K562 (cell line): ENCODE measurements at regions not wholly inside any gene's neighbourhood (a gene's known extent, or its start where the extent isn't known, plus 50 kb on each side); places are given as distances from the start of the nearest gene placed in this dataset.

ENCODE experiments used
- ATAC-seq: fragments of 200-7000 bp; cut with Tn5 transposase; 3 replicates; pipeline ENCODE4 v1.9.1; 2020; ENCODE audit warnings: moderate library complexity
- BruUV-seq: library from RNA; stranded (reverse); fragments of 400-500 nt; replicated peaks from 2 replicates; lab custom pipeline; 2021; lab: Mats Ljungman, UMichigan
- CTCF ChIA-PET: fragments of 300-600 bp; formaldehyde crosslinking; extraction: SDS; loops from one replicate; lab custom pipeline; 2021; ENCODE audit warnings: low intra/inter-chr PET ratio; lab: Yijun Ruan, JAX
- POLR2A ChIA-PET: fragments of 300-600, 350-650 bp; sonication (Branson Sonifier 250); formaldehyde crosslinking; extraction: SDS; loops from one replicate; lab custom pipeline; 2021; ENCODE audit warnings: antibody characterized with exemption, inconsistent platforms; lab: Yijun Ruan, JAX
- DNase-seq, 4 experiments: peaks; one replicate each; pipeline versions ENCODE4 v3.0.0 to v3.0.0-alpha.2; 2011 to 2018; ENCODE audit warnings: low spot score in 3 of 4, mixed read lengths in 3 of 4; ENCODE audit errors: extremely low read depth in 1 of 4
- FAIRE-seq: peaks from 2 replicates; lab custom pipeline; 2011; peaks lifted over from hg19 to GRCh38; lab: Jason Lieb, UNC
- H2AFZ ChIP-seq: 2 replicates; pipeline ENCODE4 v1.6.0; 2011; ENCODE audit warnings: low read depth, low read length, control low read depth, inconsistent platforms
- H3K27ac ChIP-seq: fragments of 200-600 bp; 3 replicates; pipeline ENCODE4 v1.8.0; 2011; ENCODE audit warnings: low read depth, mild to moderate bottlenecking, control low read depth, inconsistent platforms, low read length, moderate library complexity, mixed read lengths; ENCODE audit errors: extremely low read depth
- H3K27me3 ChIP-seq, 2 experiments: fragments of 300-600 bp in 1 of 2; 2 replicates in 1 of 2; 3 replicates in 1 of 2; pipeline versions ENCODE4 v1.6.0 to v1.8.0; 2011; ENCODE audit warnings: inconsistent platforms in 2 of 2, low read length in 2 of 2, mild to moderate bottlenecking in 1 of 2, mixed read lengths in 1 of 2, moderate library complexity in 1 of 2; ENCODE audit not compliant: control insufficient read depth in 2 of 2, insufficient read depth in 2 of 2
- H3K36me3 ChIP-seq: fragments of 300-600 bp; 3 replicates; pipeline ENCODE4 v1.8.0; 2011; ENCODE audit warnings: mild to moderate bottlenecking, low read length, inconsistent platforms; ENCODE audit not compliant: control insufficient read depth, insufficient read depth
- H3K4me1 ChIP-seq, 2 experiments: fragments of 200-600 bp in 1 of 2; replicated peaks in 1 of 2; 2 replicates in 1 of 2; 3 replicates in 1 of 2; pipeline versions ENCODE4 v1.5.1 to v1.8.0; 2011; ENCODE audit warnings: inconsistent platforms in 2 of 2, low read length in 2 of 2, mild to moderate bottlenecking in 1 of 2, mixed read lengths in 1 of 2, moderate library complexity in 1 of 2; ENCODE audit not compliant: control insufficient read depth in 2 of 2, insufficient read depth in 2 of 2
- H3K4me2 ChIP-seq: 2 replicates; pipeline ENCODE4 v1.6.1; 2011; ENCODE audit warnings: low read length, control low read depth, inconsistent platforms, mixed read lengths; ENCODE audit not compliant: insufficient read depth
- H3K4me3 ChIP-seq: fragments of 200-600 bp; sonication (generic), shearing (Covaris generic); 2 replicates; pipeline ENCODE4 v1.5.1; 2016; ENCODE audit warnings: control low read depth, inconsistent platforms
- H3K79me2 ChIP-seq: fragments of 200-600 bp; 3 replicates; pipeline ENCODE4 v1.8.0; 2011; ENCODE audit warnings: low read length, inconsistent platforms; ENCODE audit not compliant: control insufficient read depth, insufficient read depth
- H3K9ac ChIP-seq, 2 experiments: 2 replicates each; pipeline versions ENCODE4 v1.6.0 to v1.6.1; 2011; ENCODE audit warnings: low read depth in 2 of 2, low read length in 2 of 2, control low read depth in 1 of 2, inconsistent platforms in 1 of 2, mild to moderate bottlenecking in 1 of 2, mixed read lengths in 1 of 2; ENCODE audit not compliant: insufficient read depth in 1 of 2
- H3K9me1 ChIP-seq: one replicate; pipeline ENCODE4 v1.6.0; 2011; ENCODE audit warnings: inconsistent platforms, mild to moderate bottlenecking, low read length, moderate library complexity; ENCODE audit not compliant: control insufficient read depth, insufficient read depth
- H3K9me3 ChIP-seq: replicated peaks from 2 replicates; pipeline ENCODE4 v1.5.1; 2011; ENCODE audit warnings: low read depth, low read length, inconsistent platforms; ENCODE audit not compliant: control insufficient read depth, insufficient read depth
- H4K20me1 ChIP-seq: replicated peaks from 2 replicates; pipeline ENCODE4 v1.6.1; 2011; ENCODE audit warnings: low read length, inconsistent platforms, mixed read lengths; ENCODE audit not compliant: control insufficient read depth, insufficient read depth
- ASH1L ChIP-seq: fragments of 450-650 bp; IDR thresholded peaks from 2 replicates; pipeline ENCODE4 v1.6.1; 2018; ENCODE audit warnings: borderline replicate concordance, mild to moderate bottlenecking, low read depth; ENCODE audit not compliant: partially characterized antibody
- BACH1 ChIP-seq: fragments of 200-800 bp; sonication (Bioruptor generic); IDR thresholded peaks from 2 replicates; pipeline ENCODE4 v1.6.1; 2016; ENCODE audit warnings: missing genetic modification characterization, missing compliant biosample characterization
- BRD4 ChIP-seq: fragments of 200-600 bp; sonication (generic); IDR thresholded peaks from 2 replicates; pipeline ENCODE4 v1.6.1; 2017; ENCODE audit warnings: inconsistent platforms
- CBFA2T3 ChIP-seq: fragments of 450-650 bp; IDR thresholded peaks from 2 replicates; pipeline ENCODE4 v1.6.1; 2017
- ELF4 ChIP-seq: fragments of 450-650 bp; formaldehyde crosslinking; IDR thresholded peaks from 2 replicates; pipeline ENCODE4 v1.4.0; 2022; ENCODE audit warnings: missing genetic modification characterization
- FUS ChIP-seq: fragments of 200-400 bp; formaldehyde crosslinking; optimal IDR thresholded peaks from 2 replicates; pipeline ENCODE3; 2017; ENCODE audit warnings: low read depth, low read length
- MCM5 ChIP-seq: fragments of 450-650 bp; IDR thresholded peaks from 2 replicates; pipeline ENCODE4 v1.6.1; 2016; ENCODE audit warnings: low read depth
- MLLT1 ChIP-seq, 2 experiments: fragments of 450-650 bp; IDR thresholded peaks; 2 replicates each; pipeline ENCODE4 v1.6.1; 2016
- NR1H2 ChIP-seq: sonication (generic); formaldehyde crosslinking; IDR thresholded peaks from 2 replicates; pipeline ENCODE4 v1.4.0; 2020; ENCODE audit warnings: mild to moderate bottlenecking, missing genetic modification reagents
- NUFIP1 ChIP-seq: fragments of 450-650 bp; IDR thresholded peaks from 2 replicates; pipeline ENCODE4 v1.6.1; 2018; ENCODE audit not compliant: partially characterized antibody
- PML ChIP-seq: IDR thresholded peaks from 2 replicates; pipeline ENCODE4 v1.6.1; 2012; ENCODE audit warnings: low read length, inconsistent platforms
- SIN3B ChIP-seq: fragments of 450-650 bp; IDR thresholded peaks from 2 replicates; pipeline ENCODE4 v1.6.1; 2017; ENCODE audit warnings: low read depth, mild to moderate bottlenecking, moderate library complexity
- STAT5B ChIP-seq: fragments of 250-450 bp; sonication (Bioruptor Pico); IDR thresholded peaks from 2 replicates; pipeline ENCODE4 v1.8.0; 2021; ENCODE audit warnings: mild to moderate bottlenecking, inconsistent platforms
- XRCC4 ChIP-seq: IDR thresholded peaks from one replicate; pipeline ENCODE4 v1.6.1; 2011; ENCODE audit not compliant: insufficient read depth, insufficient read length; ENCODE audit errors: extremely low read depth
- ZNF212 ChIP-seq: fragments of 450-650 bp; formaldehyde crosslinking; IDR thresholded peaks from 2 replicates; pipeline ENCODE4 v1.4.0; 2020; ENCODE audit warnings: mild to moderate bottlenecking
- ZNF444 ChIP-seq: fragments of 250-450 bp; sonication (Bioruptor Pico); IDR thresholded peaks from 2 replicates; pipeline ENCODE4 v1.4.0; 2020; ENCODE audit warnings: mild to moderate bottlenecking, moderate library complexity
- ZNF586 ChIP-seq: fragments of 450-650 bp; formaldehyde crosslinking; conservative IDR thresholded peaks from 2 replicates; pipeline ENCODE4 v1.4.0; 2020; ENCODE audit warnings: mild to moderate bottlenecking, moderate library complexity
- ZNF740 ChIP-seq, 3 experiments: fragments of 200-800 bp in 1 of 3; sonication (Bioruptor generic) in 1 of 3; sonication (generic) in 1 of 3; formaldehyde crosslinking in 1 of 3; IDR thresholded peaks; 2 replicates each; pipeline versions ENCODE4 v1.6.1 to v1.8.0; 2016 to 2022; ENCODE audit warnings: mild to moderate bottlenecking in 2 of 3, missing compliant biosample characterization in 2 of 3, missing genetic modification characterization in 2 of 3, missing genetic modification reagents in 1 of 3
- ZNF830 ChIP-seq: fragments of 250-450 bp; sonication (Bioruptor Pico); IDR thresholded peaks from 2 replicates; pipeline ENCODE4 v1.5.0; 2021; ENCODE audit warnings: mild to moderate bottlenecking
- WGBS: fragments of 100-300 bp; shearing (Covaris generic); methylation state at CpG from one replicate; pipeline ENCODE4 v1.1.6; 2016; ENCODE audit warnings: low coverage, mixed read lengths; ENCODE audit not compliant: insufficient coverage; ENCODE audit errors: missing lambda C conversion rate; 5-methylcytosine and 5-hydroxymethylcytosine counted together
- in situ Hi-C: fragments of 300-500 bp; cut with MboI; formaldehyde crosslinking; loops from 4 replicates; pipeline ENCODE4 v1.15.0; 2018; ENCODE audit warnings: inconsistent platforms, mixed read lengths
- intact Hi-C: fragments of 100-400 bp; cut with micrococcal nuclease; formaldehyde crosslinking; loops from 2 replicates; pipeline ENCODE4 v1.14.2; 2022

- FAIRE-seq, result no peak
Observed at GRCh38 chr2:189261431-189261841, 81.9 kb upstream of the COL5A2 start.

More at GRCh38 chr2:189261431-189261841, 81.9 kb upstream of the COL5A2 start:
- H3K36me3 ChIP-seq, result no peaks in the 10 kb centered on the region
- H3K4me1 ChIP-seq, result no peaks in the 10 kb centered on the region
- ChIA-PET CTCF (no interaction called here), POLR2A (no interaction called here)
- intact Hi-C loops (no loop called here), in situ Hi-C loops (no loop called here)
- H3K27me3 ChIP-seq, result no peaks in the 10 kb centered on the region
- H3K9me3 ChIP-seq, result no peaks in the 10 kb centered on the region
- no peak overlapping the region for H3K4me3 ChIP-seq
- no peak for TF ChIP-seq PML
- TF ChIP-seq MLLT1 (IDR thresholded peaks at IDR 0.05), result no peak
- TF ChIP-seq ZNF740 (CRISPR knock-in tag; IDR thresholded peaks at IDR 0.05), result no peak
- no peak for TF ChIP-seq ZNF740 (tag; IDR thresholded peaks at IDR 0.05)
- no peak for TF ChIP-seq ASH1L
- TF ChIP-seq XRCC4, result no peak
- TF ChIP-seq SIN3B, result no peak
- TF ChIP-seq MCM5, result no peak
- TF ChIP-seq ELF4 (CRISPR knock-in tag), result no peak
- no peak for TF ChIP-seq ZNF830 (CRISPR knock-in tag)
- no peak for TF ChIP-seq NUFIP1
- TF ChIP-seq ZNF586 (CRISPR knock-in tag), result no peak
- no peak for TF ChIP-seq ZNF212 (CRISPR knock-in tag)
- no peak for TF ChIP-seq NR1H2 (CRISPR knock-in tag)
- TF ChIP-seq CBFA2T3, result no peak
- TF ChIP-seq STAT5B (CRISPR knock-in tag), result no peak
- TF ChIP-seq FUS, result no peak
- no peak for TF ChIP-seq BACH1 (tag)
- no peak for TF ChIP-seq BRD4
- TF ChIP-seq ZNF444 (CRISPR knock-in tag), result no peak
- no peaks in the 10 kb centered on the region for H3K79me2 ChIP-seq
- H3K27ac ChIP-seq, result no peak overlapping the region
- WGBS, result 0% methylated on average over 2 of the region's 2 CpGs
- ATAC-seq, result no peak
- no peak overlapping the region for H3K4me2 ChIP-seq
- no peaks in the 10 kb centered on the region for H3K9me1 ChIP-seq
- no TSS peak for BruUV-seq
- H2AFZ ChIP-seq, result no peak overlapping the region
- H4K20me1 ChIP-seq, result no peaks in the 10 kb centered on the region
- DNase-seq, result no peak
- H3K9ac ChIP-seq, result no peak overlapping the region
